ENCODE measurements at regions not wholly inside any gene's neighbourhood (a gene's known extent, or its start where the extent isn't known, plus 50 kb on each side); places are given as distances from the start of the nearest gene placed in this dataset.

DNA sequence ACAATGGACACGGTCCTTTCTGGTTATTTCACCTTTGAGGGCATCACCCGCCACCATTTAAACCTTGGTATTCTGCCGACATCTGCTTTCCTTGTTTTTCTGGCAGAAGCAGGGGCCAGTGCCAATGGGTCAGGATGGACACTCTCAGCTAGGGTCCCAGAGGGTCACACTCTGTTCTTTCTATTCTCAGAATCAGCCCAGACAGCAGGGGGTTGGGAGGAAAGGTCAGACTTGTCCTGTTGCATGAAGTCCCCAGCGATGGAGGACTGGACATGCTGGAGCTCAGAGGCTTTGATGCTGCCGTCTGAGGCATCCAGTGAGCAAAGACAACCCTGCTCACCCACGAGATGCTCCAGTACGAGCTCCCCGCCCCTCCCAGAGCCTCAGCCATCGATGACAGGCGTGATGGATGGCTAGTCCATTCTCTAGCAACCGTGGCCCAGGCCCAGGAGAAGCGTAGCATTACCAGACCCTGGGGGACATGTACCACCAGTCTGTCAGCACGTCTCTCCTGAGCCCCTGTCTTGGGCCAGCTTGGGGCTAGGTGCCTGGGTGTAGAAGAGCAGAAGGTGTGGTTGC is 62.0 kb downstream of the FOXL1 start (continued):
- TF ChIP-seq, protein P1, sequence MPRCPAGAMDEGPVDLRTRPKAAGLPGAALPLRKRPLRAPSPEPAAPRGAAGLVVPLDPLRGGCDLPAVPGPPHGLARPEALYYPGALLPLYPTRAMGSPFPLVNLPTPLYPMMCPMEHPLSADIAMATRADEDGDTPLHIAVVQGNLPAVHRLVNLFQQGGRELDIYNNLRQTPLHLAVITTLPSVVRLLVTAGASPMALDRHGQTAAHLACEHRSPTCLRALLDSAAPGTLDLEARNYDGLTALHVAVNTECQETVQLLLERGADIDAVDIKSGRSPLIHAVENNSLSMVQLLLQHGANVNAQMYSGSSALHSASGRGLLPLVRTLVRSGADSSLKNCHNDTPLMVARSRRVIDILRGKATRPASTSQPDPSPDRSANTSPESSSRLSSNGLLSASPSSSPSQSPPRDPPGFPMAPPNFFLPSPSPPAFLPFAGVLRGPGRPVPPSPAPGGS (IDR thresholded peaks at IDR 0.05): no peak
- no peak for TF ChIP-seq HES2 (IDR thresholded peaks at IDR 0.05)
- no peak for TF ChIP-seq SREBF2 (IDR thresholded peaks at IDR 0.05)
- TF ChIP-seq CHD2 (IDR thresholded peaks at IDR 0.05; ENCODE audit: low read length, partially characterized antibody): no peak
- TF ChIP-seq CTCF (IDR thresholded peaks at IDR 0.05): no peak
- TF ChIP-seq ATOH8 (CRISPR knock-in tag; IDR thresholded peaks at IDR 0.05; ENCODE audit: low read depth): no peak

DNA sequence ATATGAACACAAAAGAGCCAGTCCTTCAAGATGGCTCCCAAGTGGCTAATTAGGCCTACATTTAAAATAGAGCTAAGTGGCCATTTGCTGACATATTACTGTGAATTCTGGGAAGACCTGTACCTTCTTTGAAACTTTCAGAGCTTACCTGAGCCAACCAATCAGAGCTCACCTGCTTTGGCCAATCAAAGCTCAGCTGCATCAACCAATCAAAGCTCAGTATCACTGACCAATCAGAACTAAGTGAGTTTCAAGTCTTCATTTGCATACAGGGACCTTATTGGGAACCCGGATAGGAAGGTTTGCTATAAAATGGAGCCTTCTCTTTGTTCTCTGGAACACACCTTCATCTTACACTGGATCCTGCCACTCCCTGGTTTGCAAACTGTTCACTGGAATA is 63.7 kb downstream of the FOXL1 start:
- ChIA-PET CTCF (interaction anchor here (0.9 kb wide), 1 partner anchor 12 kb away, joined by 4 read pairs; no protein-coding TSS in a partner anchor), POLR2A (no interaction called here)
- Histone ChIP-seq H3K9me3 (no peaks in the 10 kb centered on the region), H3K4me1 (no peaks in the 10 kb centered on the region), H3K4me2 (no peak overlapping the region), H3K4me3 (no peak overlapping the region), H3K27ac (no peak overlapping the region)
- TF ChIP-seq ZFP36 (IDR thresholded peaks at IDR 0.05; ENCODE audit: borderline replicate concordance, partially characterized antibody) (no peak), ZC3H11A (IDR thresholded peaks at IDR 0.05) (no peak), POLR2A (IDR thresholded peaks at IDR 0.05; ENCODE audit: low read length) (no peak), JUN (IDR thresholded peaks at IDR 0.05) (no peak), HEYL (CRISPR knock-in tag; IDR thresholded peaks at IDR 0.05) (no peak), CHD2 (IDR thresholded peaks at IDR 0.05; ENCODE audit: low read length, partially characterized antibody) (no peak), SREBF2 (IDR thresholded peaks at IDR 0.05) (no peak), RNF2 (IDR thresholded peaks at IDR 0.05; ENCODE audit: borderline replicate concordance, low read depth) (no peak), CTCF (IDR thresholded peaks at IDR 0.05) (no peak), USF2 (IDR thresholded peaks at IDR 0.05) (no peak), FOXS1 (CRISPR knock-in tag; IDR thresholded peaks at IDR 0.05) (no peak), REST (IDR thresholded peaks at IDR 0.05) (no peak), FOSL2 (IDR thresholded peaks at IDR 0.05) (no peak), FOSL2 (CRISPR knock-in tag; IDR thresholded peaks at IDR 0.05) (no peak), RFX5 (IDR thresholded peaks at IDR 0.05) (no peak), JUNB (IDR thresholded peaks at IDR 0.05) (no peak), ATOH8 (CRISPR knock-in tag; IDR thresholded peaks at IDR 0.05; ENCODE audit: low read depth) (no peak), NPAS2 (CRISPR knock-in tag; IDR thresholded peaks at IDR 0.05; ENCODE audit: borderline replicate concordance) (no peak), GATA3 (IDR thresholded peaks at IDR 0.05; ENCODE audit: borderline replicate concordance) (no peak), HDAC2 (IDR thresholded peaks at IDR 0.05) (no peak)
- DNase-seq (ENCODE audit: low read depth in 1 of 2, low spot score in 1 of 2): no peak
- no peak for FAIRE-seq
- 80% methylated on average over 1 of the region's 1 CpG for WGBS (ENCODE audit: missing lambda C conversion rate)
- no peak for ATAC-seq

All from A549 (cell line).